HEK293T (cell line): ENCODE measurements at regions not wholly inside any gene's neighbourhood (a gene's known extent, or its start where the extent isn't known, plus 50 kb on each side); places are given as distances from the start of the nearest gene placed in this dataset.

ENCODE experiments used
- CTCF ChIA-PET: fragments of 350-600 bp; formaldehyde crosslinking; extraction: SDS; loops from one replicate; lab custom pipeline; 2021; ENCODE audit warnings: antibody characterized with exemption, inconsistent platforms; lab: Yijun Ruan, JAX
- POLR2A ChIA-PET: fragments of 350-600 bp; formaldehyde crosslinking; extraction: SDS; loops from one replicate; lab custom pipeline; 2020; ENCODE audit warnings: antibody characterized with exemption, inconsistent platforms; lab: Yijun Ruan, JAX
- DNase-seq: peaks from one replicate; pipeline ENCODE4 v3.0.0; 2012; ENCODE audit warnings: mixed read lengths; ENCODE audit errors: extremely low spot score
- ARNT ChIP-seq: fragments of 450-650 bp; IDR thresholded peaks from 2 replicates; pipeline ENCODE4 v1.6.1; 2017; ENCODE audit warnings: mild to moderate bottlenecking
- BHLHE40 ChIP-seq: fragments of 450-650 bp; IDR thresholded peaks from 2 replicates; pipeline ENCODE4 v1.6.1; 2016; ENCODE audit warnings: mild to moderate bottlenecking, moderate library complexity, borderline replicate concordance
- CTBP1 ChIP-seq: fragments of 450-650 bp; IDR thresholded peaks from 2 replicates; pipeline ENCODE4 v1.6.1; 2016; ENCODE audit warnings: borderline replicate concordance
- ELF4 ChIP-seq: fragments of 450-650 bp; IDR thresholded peaks from 2 replicates; pipeline ENCODE4 v1.6.1; 2017; ENCODE audit warnings: antibody characterized with exemption
- FOXA1 ChIP-seq: fragments of 450-650 bp; IDR thresholded peaks from 2 replicates; pipeline ENCODE4 v1.6.1; 2016; ENCODE audit warnings: mild to moderate bottlenecking
- FOXK2 ChIP-seq: fragments of 450-650 bp; IDR thresholded peaks from 2 replicates; pipeline ENCODE4 v1.6.1; 2016; ENCODE audit warnings: mild to moderate bottlenecking
- FOXM1 ChIP-seq: fragments of 450-650 bp; IDR thresholded peaks from 2 replicates; pipeline ENCODE4 v1.6.1; 2017; ENCODE audit warnings: mild to moderate bottlenecking, borderline replicate concordance
- HDGF ChIP-seq: fragments of 450-650 bp; IDR thresholded peaks from 2 replicates; pipeline ENCODE4 v1.6.1; 2017; ENCODE audit warnings: antibody characterized with exemption, borderline replicate concordance
- L3MBTL2 ChIP-seq: fragments of 450-650 bp; conservative IDR thresholded peaks from 2 replicates; pipeline ENCODE4 v1.6.1; 2016; ENCODE audit warnings: mild to moderate bottlenecking
- LEF1 ChIP-seq: fragments of 450-650 bp; IDR thresholded peaks from 2 replicates; pipeline ENCODE4 v1.6.1; 2017; ENCODE audit warnings: mild to moderate bottlenecking, borderline replicate concordance
- NFRKB ChIP-seq: fragments of 450-650 bp; IDR thresholded peaks from 2 replicates; pipeline ENCODE4 v1.6.1; 2016; ENCODE audit warnings: mild to moderate bottlenecking, moderate library complexity
- PKNOX1 ChIP-seq: fragments of 450-650 bp; IDR thresholded peaks from 2 replicates; pipeline ENCODE4 v1.6.1; 2016
- SP1 ChIP-seq: fragments of 450-650 bp; IDR thresholded peaks from 2 replicates; pipeline ENCODE4 v1.6.1; 2017
- SUZ12 ChIP-seq: fragments of 450-650 bp; IDR thresholded peaks from 2 replicates; pipeline ENCODE4 v1.6.1; 2016; ENCODE audit warnings: mild to moderate bottlenecking
- TARDBP ChIP-seq: fragments of 450-650 bp; IDR thresholded peaks from 2 replicates; pipeline ENCODE4 v1.6.1; 2016
- ZNF384 ChIP-seq: fragments of 450-650 bp; IDR thresholded peaks from 2 replicates; pipeline ENCODE4 v1.6.1; 2016

GRCh38 chr11:43214471-43214870, 97.3 kb upstream of the API5 start:
- ChIA-PET POLR2A (no interaction called here), CTCF (no interaction called here)
- TF ChIP-seq FOXK2 (no peak), BHLHE40 (no peak), ELF4 (no peak), FOXA1 (no peak), TARDBP (no peak), SUZ12 (no peak), LEF1 (no peak), PKNOX1 (no peak), HDGF (no peak)
- no peak for DNase-seq

- CTCF ChIA-PET: no interaction called here
- no peak for DNase-seq
- TF ChIP-seq BHLHE40 (no peak), FOXA1 (no peak), NFRKB (no peak), ARNT (no peak), ZNF384 (no peak), CTBP1 (no peak), FOXK2 (no peak), L3MBTL2 (no peak), TARDBP (no peak), PKNOX1 (no peak), HDGF (no peak)
- POLR2A ChIA-PET: no interaction called here
These were observed 93.9 kb upstream of the API5 start for GRCh38 chr11:43217849-43218248.

- ChIA-PET CTCF (no interaction called here), POLR2A (no interaction called here)
- no peak for DNase-seq
- TF ChIP-seq CTBP1 (no peak), HDGF (no peak), LEF1 (no peak), FOXK2 (no peak), FOXM1 (no peak), BHLHE40 (no peak), ELF4 (no peak), SUZ12 (no peak), FOXA1 (no peak), PKNOX1 (no peak), TARDBP (no peak), SP1 (no peak), ARNT (no peak), ZNF384 (no peak), L3MBTL2 (no peak), NFRKB (no peak)
These were observed 89.6 kb upstream of the API5 start for GRCh38 chr11:43222215-43222614.

- CTCF ChIA-PET: no interaction called here
- no peak for TF ChIP-seq FOXM1
- no peak for TF ChIP-seq FOXA1
- no peak for TF ChIP-seq SP1
- no peak for TF ChIP-seq ARNT
- no peak for TF ChIP-seq TARDBP
- TF ChIP-seq CTBP1: no peak
- TF ChIP-seq FOXK2: no peak
- no peak for TF ChIP-seq BHLHE40
- no peak for TF ChIP-seq NFRKB
- no peak for TF ChIP-seq LEF1
- TF ChIP-seq ZNF384: no peak
- TF ChIP-seq HDGF: no peak
- no peak for TF ChIP-seq PKNOX1
- TF ChIP-seq ELF4: no peak
- no peak for TF ChIP-seq SUZ12
- TF ChIP-seq L3MBTL2: no peak
- POLR2A ChIA-PET: no interaction called here
- DNase-seq: no peak
These were observed 88.8 kb upstream of the API5 start for GRCh38 chr11:43223026-43223425.

GRCh38 chr11:43234881-43235280, 76.9 kb upstream of the API5 start:
- POLR2A ChIA-PET: no interaction called here
- CTCF ChIA-PET: no interaction called here
- DNase-seq: no peak
- TF ChIP-seq SUZ12: no peak
- no peak for TF ChIP-seq TARDBP
- no peak for TF ChIP-seq HDGF
- no peak for TF ChIP-seq PKNOX1
- TF ChIP-seq L3MBTL2: no peak
- no peak for TF ChIP-seq LEF1
- TF ChIP-seq ELF4: no peak
- no peak for TF ChIP-seq FOXM1
- TF ChIP-seq CTBP1: no peak
- no peak for TF ChIP-seq ARNT
- TF ChIP-seq FOXA1: no peak
- TF ChIP-seq FOXK2: no peak
- TF ChIP-seq NFRKB: no peak
- TF ChIP-seq ZNF384: no peak
- no peak for TF ChIP-seq SP1
- no peak for TF ChIP-seq BHLHE40
